Lower lobe of right lung (tissue), 2 donors: ENCODE measurements at regions not wholly inside any gene's neighbourhood (a gene's known extent, or its start where the extent isn't known, plus 50 kb on each side); places are given as distances from the start of the nearest gene placed in this dataset.

Experiments
- ATAC-seq, 2 donors: fragments of 200-7000 bp; cut with Tn5 transposase; one replicate each; pipeline ENCODE4 v1.9.1; 2020 to 2022; ENCODE audit warnings: mild to moderate bottlenecking in 2 of 2, moderate library complexity in 2 of 2
- DNase-seq: peaks from one replicate; pipeline ENCODE4 v3.0.0-alpha.2; 2020
- H3K27ac ChIP-seq: fragments of 200-600 bp; one replicate; pipeline ENCODE4 v1.8.0; 2022
- H3K27me3 ChIP-seq: fragments of 200-600 bp; one replicate; pipeline ENCODE4 v1.8.0; 2022; ENCODE audit warnings: low read depth
- H3K36me3 ChIP-seq: fragments of 200-600 bp; one replicate; pipeline ENCODE4 v1.8.0; 2022; ENCODE audit warnings: mild to moderate bottlenecking
- H3K4me1 ChIP-seq: fragments of 200-600 bp; one replicate; pipeline ENCODE4 v1.8.0; 2022
- H3K4me3 ChIP-seq: fragments of 200-600 bp; one replicate; pipeline ENCODE4 v1.8.0; 2022; ENCODE audit warnings: mild to moderate bottlenecking
- H3K9me3 ChIP-seq: fragments of 200-600 bp; one replicate; pipeline ENCODE4 v1.8.0; 2022
- CTCF ChIP-seq: fragments of 200-600 bp; IDR thresholded peaks from one replicate; pipeline ENCODE4 v1.8.0; 2022; ENCODE audit warnings: antibody characterized with exemption, mild to moderate bottlenecking
- intact Hi-C: fragments of 100-400 bp; cut with DNase I; formaldehyde crosslinking; loops from one replicate; pipeline ENCODE4 v1.11.0; 2022
- donor health status: DM: no; HTN: yes; CAD: no; lungs with severe emphysema.

GRCh38 chr2:66674087-66674486 is 239.2 kb downstream of the MEIS1 start:
- Histone ChIP-seq H3K36me3 (no peaks in the 10 kb centered on the region), H3K27me3 (no peaks in the 10 kb centered on the region), H3K27ac (no peak overlapping the region), H3K9me3 (no peaks in the 10 kb centered on the region), H3K4me3 (no peak overlapping the region), H3K4me1 (no peaks in the 10 kb centered on the region)
- ATAC-seq: no peak
- TF ChIP-seq CTCF: no peak
- DNase-seq: no peak
- intact Hi-C loops: no loop called here

- ATAC-seq (no peak), DNase-seq (no peak)
- no peaks in the 10 kb centered on the region for H3K27me3 ChIP-seq
- H3K4me3 ChIP-seq: no peak overlapping the region
- no peak overlapping the region for H3K27ac ChIP-seq
- intact Hi-C loops: no loop called here
- H3K9me3 ChIP-seq: no peaks in the 10 kb centered on the region
- no peak for TF ChIP-seq CTCF
- H3K36me3 ChIP-seq: no peaks in the 10 kb centered on the region
- H3K4me1 ChIP-seq: no peaks in the 10 kb centered on the region
Measured at GRCh38 chr2:66675591-66675990, 240.7 kb downstream of the MEIS1 start.

- Histone ChIP-seq H3K4me3 (no peak overlapping the region), H3K9me3 (no peaks in the 10 kb centered on the region), H3K27me3 (no peaks in the 10 kb centered on the region), H3K27ac (no peak overlapping the region), H3K36me3 (no peaks in the 10 kb centered on the region), H3K4me1 (no peaks in the 10 kb centered on the region)
- ATAC-seq: no peak
- intact Hi-C loops: no loop called here
- DNase-seq: no peak
- no peak for TF ChIP-seq CTCF
Measured at GRCh38 chr2:66679442-66679841, 244.5 kb downstream of the MEIS1 start.

GRCh38 chr2:66682476-66682875 is 247.6 kb downstream of the MEIS1 start:
- no peaks in the 10 kb centered on the region for H3K36me3 ChIP-seq
- no peaks in the 10 kb centered on the region for H3K4me1 ChIP-seq
- no peaks in the 10 kb centered on the region for H3K27me3 ChIP-seq
- intact Hi-C loops: no loop called here
- no peak for ATAC-seq
- DNase-seq: no peak
- no peak for TF ChIP-seq CTCF
- no peak overlapping the region for H3K4me3 ChIP-seq
- no peak overlapping the region for H3K27ac ChIP-seq
- no peaks in the 10 kb centered on the region for H3K9me3 ChIP-seq

- no peak overlapping the region for H3K4me3 ChIP-seq
- no peak overlapping the region for H3K27ac ChIP-seq
- H3K4me1 ChIP-seq: no peaks in the 10 kb centered on the region
- H3K27me3 ChIP-seq: no peaks in the 10 kb centered on the region
- DNase-seq (no peak), ATAC-seq (no peak)
- no peaks in the 10 kb centered on the region for H3K9me3 ChIP-seq
- intact Hi-C loops: no loop called here
- TF ChIP-seq CTCF: no peak
- H3K36me3 ChIP-seq: no peaks in the 10 kb centered on the region
Measured at GRCh38 chr2:66683064-66683463, 248.1 kb downstream of the MEIS1 start.

- no peak for ATAC-seq
- Histone ChIP-seq H3K9me3 (no peaks in the 10 kb centered on the region), H3K27ac (no peak overlapping the region), H3K4me1 (no peaks in the 10 kb centered on the region), H3K36me3 (no peaks in the 10 kb centered on the region), H3K4me3 (no peak overlapping the region), H3K27me3 (no peaks in the 10 kb centered on the region)
- intact Hi-C loops: no loop called here
- no peak for TF ChIP-seq CTCF
- DNase-seq: no peak
Measured at GRCh38 chr2:66683599-66683998, 248.7 kb downstream of the MEIS1 start.
